ENCODE measurements at regions not wholly inside any gene's neighbourhood (a gene's known extent, or its start where the extent isn't known, plus 50 kb on each side); places are given as distances from the start of the nearest gene placed in this dataset.
"Not testable (repeated sequence)": the region's sequence is repeated elsewhere in the genome, so short reads cannot be mapped to it uniquely, and the experiment has no call there.

- DNase-seq, result no peak
These were observed 52.3 kb upstream of the COL5A2 start for GRCh38 chr2:189231719-189232323.

GRCh38 chr2:189232759-189233406 is 53.3 kb upstream of the COL5A2 start:
- DNase-seq, result no peak

- DNase-seq, result no peak
These were observed 54.0 kb upstream of the COL5A2 start for GRCh38 chr2:189233527-189233926.

GRCh38 chr2:189234991-189235390 is 55.4 kb upstream of the COL5A2 start:
- no peak for DNase-seq

GRCh38 chr2:189236066-189236465 is 56.5 kb upstream of the COL5A2 start:
- no peak for DNase-seq

GRCh38 chr2:189238903-189239302 is 59.3 kb upstream of the COL5A2 start:
- no peak for DNase-seq

- DNase-seq, result not testable (repeated sequence)
These were observed 64.3 kb upstream of the COL5A2 start for GRCh38 chr2:189243843-189244242.

- no peak for DNase-seq
These were observed 67.7 kb upstream of the COL5A2 start for GRCh38 chr2:189247276-189247675.

GRCh38 chr2:189248141-189248540 is 68.6 kb upstream of the COL5A2 start:
- no peak for DNase-seq

- DNase-seq, result no peak
These were observed 69.6 kb upstream of the COL5A2 start for GRCh38 chr2:189249171-189249570.

GRCh38 chr2:189249901-189250300 is 70.3 kb upstream of the COL5A2 start:
- DNase-seq, result no peak

- DNase-seq, result no peak
These were observed 73.6 kb upstream of the COL5A2 start for GRCh38 chr2:189252991-189253675.

GRCh38 chr2:189253836-189254235 is 74.3 kb upstream of the COL5A2 start:
- DNase-seq, result no peak

- no peak for DNase-seq
These were observed 74.8 kb upstream of the COL5A2 start for GRCh38 chr2:189254268-189254883.

- no peak for DNase-seq
These were observed 76.2 kb upstream of the COL5A2 start for GRCh38 chr2:189255711-189256110.

- DNase-seq, result no peak
These were observed 79.2 kb upstream of the COL5A2 start for GRCh38 chr2:189258616-189259365.

- DNase-seq, result no peak
These were observed 80.8 kb upstream of the COL5A2 start for GRCh38 chr2:189260361-189260814.

GRCh38 chr2:189261431-189261841 is 81.9 kb upstream of the COL5A2 start:
- no peak for DNase-seq

- DNase-seq, result no peak
These were observed 82.4 kb upstream of the COL5A2 start for GRCh38 chr2:189261916-189262315.

- DNase-seq, result no peak
These were observed 86.2 kb upstream of the COL5A2 start for GRCh38 chr2:189265696-189266320.

- no peak for DNase-seq
These were observed 87.9 kb upstream of the COL5A2 start for GRCh38 chr2:189267491-189267890.

- no peak for DNase-seq
These were observed 88.5 kb upstream of the COL5A2 start for GRCh38 chr2:189267925-189268579.
